Ishikawa (cell line): ENCODE measurements at regions not wholly inside any gene's neighbourhood (a gene's known extent, or its start where the extent isn't known, plus 50 kb on each side); places are given as distances from the start of the nearest gene placed in this dataset.

Experiments
- CEBPB ChIP-seq: IDR thresholded peaks from 2 replicates; pipeline ENCODE4 v1.6.1; 2012
- CREB1 ChIP-seq: IDR thresholded peaks from 2 replicates; pipeline ENCODE4 v1.6.1; 2012; ENCODE audit warnings: low read depth
- EGR1 ChIP-seq: IDR thresholded peaks from 2 replicates; pipeline ENCODE4 v1.6.1; 2012
- EP300 ChIP-seq: IDR thresholded peaks from 2 replicates; pipeline ENCODE4 v1.6.1; 2012; ENCODE audit warnings: borderline replicate concordance
- FOXM1 ChIP-seq: IDR thresholded peaks from 2 replicates; pipeline ENCODE4 v1.6.1; 2012; ENCODE audit warnings: low read depth, borderline replicate concordance
- NFIC ChIP-seq: IDR thresholded peaks from 2 replicates; pipeline ENCODE4 v1.6.1; 2012
- RAD21 ChIP-seq: IDR thresholded peaks from 2 replicates; pipeline ENCODE4 v1.6.1; 2012; ENCODE audit warnings: low read depth
- TAF1 ChIP-seq: IDR thresholded peaks from 2 replicates; pipeline ENCODE4 v1.6.1; 2012; ENCODE audit warnings: low read depth, mild to moderate bottlenecking
- TCF12 ChIP-seq: IDR thresholded peaks from 2 replicates; pipeline ENCODE4 v1.6.1; 2012; ENCODE audit warnings: low read depth
- TEAD4 ChIP-seq: IDR thresholded peaks from 2 replicates; pipeline ENCODE4 v1.6.1; 2012
- YY1 ChIP-seq: IDR thresholded peaks from 2 replicates; pipeline ENCODE4 v1.6.1; 2012; ENCODE audit warnings: low read depth
- ZBTB7A ChIP-seq: IDR thresholded peaks from 2 replicates; pipeline ENCODE4 v1.6.1; 2012; ENCODE audit warnings: low read depth
- TF ChIP-seq, protein P1 (sequence below): IDR thresholded peaks from 2 replicates; pipeline ENCODE4 v1.6.1; 2012
- TF ChIP-seq, protein P2 (sequence below): IDR thresholded peaks from 2 replicates; pipeline ENCODE4 v1.6.1; 2012
- TF ChIP-seq, protein P3 (sequence below): IDR thresholded peaks from 2 replicates; pipeline ENCODE4 v1.6.1; 2012; ENCODE audit warnings: low read depth, mild to moderate bottlenecking

DNA sequence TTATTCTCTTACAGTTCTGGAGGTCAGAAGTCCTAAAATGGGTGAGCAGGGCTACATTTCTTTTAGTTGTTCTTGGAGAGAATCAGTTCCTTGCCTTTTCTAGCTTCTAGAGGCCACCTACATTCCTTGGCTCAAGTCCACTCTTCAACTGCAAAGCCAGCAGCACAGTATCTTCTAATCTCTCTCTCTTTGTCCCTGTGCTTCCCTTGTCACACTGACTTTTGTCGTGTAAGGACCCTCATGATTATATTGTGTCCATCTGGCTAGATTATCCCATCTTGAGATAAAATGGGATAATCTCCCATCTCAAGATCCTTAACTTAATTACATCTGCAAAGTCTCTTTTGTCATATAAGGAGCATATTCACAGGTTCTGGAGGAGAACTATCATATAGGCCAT is 359.0 kb downstream of the ADRA2A start:
- TF ChIP-seq TCF12 (no peak), CREB1 (no peak), ZBTB7A (no peak), NFIC (no peak), EP300 (no peak), TEAD4 (no peak), YY1 (no peak), TAF1 (no peak), FOXM1 (no peak), RAD21 (no peak), EGR1 (no peak), CEBPB (no peak)
- TF ChIP-seq, protein P1, sequence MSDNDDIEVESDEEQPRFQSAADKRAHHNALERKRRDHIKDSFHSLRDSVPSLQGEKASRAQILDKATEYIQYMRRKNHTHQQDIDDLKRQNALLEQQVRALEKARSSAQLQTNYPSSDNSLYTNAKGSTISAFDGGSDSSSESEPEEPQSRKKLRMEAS = no peak
- TF ChIP-seq, protein P2, sequence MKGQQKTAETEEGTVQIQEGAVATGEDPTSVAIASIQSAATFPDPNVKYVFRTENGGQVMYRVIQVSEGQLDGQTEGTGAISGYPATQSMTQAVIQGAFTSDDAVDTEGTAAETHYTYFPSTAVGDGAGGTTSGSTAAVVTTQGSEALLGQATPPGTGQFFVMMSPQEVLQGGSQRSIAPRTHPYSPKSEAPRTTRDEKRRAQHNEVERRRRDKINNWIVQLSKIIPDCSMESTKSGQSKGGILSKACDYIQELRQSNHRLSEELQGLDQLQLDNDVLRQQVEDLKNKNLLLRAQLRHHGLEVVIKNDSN = no peak
- TF ChIP-seq, protein P3, sequence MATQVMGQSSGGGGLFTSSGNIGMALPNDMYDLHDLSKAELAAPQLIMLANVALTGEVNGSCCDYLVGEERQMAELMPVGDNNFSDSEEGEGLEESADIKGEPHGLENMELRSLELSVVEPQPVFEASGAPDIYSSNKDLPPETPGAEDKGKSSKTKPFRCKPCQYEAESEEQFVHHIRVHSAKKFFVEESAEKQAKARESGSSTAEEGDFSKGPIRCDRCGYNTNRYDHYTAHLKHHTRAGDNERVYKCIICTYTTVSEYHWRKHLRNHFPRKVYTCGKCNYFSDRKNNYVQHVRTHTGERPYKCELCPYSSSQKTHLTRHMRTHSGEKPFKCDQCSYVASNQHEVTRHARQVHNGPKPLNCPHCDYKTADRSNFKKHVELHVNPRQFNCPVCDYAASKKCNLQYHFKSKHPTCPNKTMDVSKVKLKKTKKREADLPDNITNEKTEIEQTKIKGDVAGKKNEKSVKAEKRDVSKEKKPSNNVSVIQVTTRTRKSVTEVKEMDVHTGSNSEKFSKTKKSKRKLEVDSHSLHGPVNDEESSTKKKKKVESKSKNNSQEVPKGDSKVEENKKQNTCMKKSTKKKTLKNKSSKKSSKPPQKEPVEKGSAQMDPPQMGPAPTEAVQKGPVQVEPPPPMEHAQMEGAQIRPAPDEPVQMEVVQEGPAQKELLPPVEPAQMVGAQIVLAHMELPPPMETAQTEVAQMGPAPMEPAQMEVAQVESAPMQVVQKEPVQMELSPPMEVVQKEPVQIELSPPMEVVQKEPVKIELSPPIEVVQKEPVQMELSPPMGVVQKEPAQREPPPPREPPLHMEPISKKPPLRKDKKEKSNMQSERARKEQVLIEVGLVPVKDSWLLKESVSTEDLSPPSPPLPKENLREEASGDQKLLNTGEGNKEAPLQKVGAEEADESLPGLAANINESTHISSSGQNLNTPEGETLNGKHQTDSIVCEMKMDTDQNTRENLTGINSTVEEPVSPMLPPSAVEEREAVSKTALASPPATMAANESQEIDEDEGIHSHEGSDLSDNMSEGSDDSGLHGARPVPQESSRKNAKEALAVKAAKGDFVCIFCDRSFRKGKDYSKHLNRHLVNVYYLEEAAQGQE = no peak

DNA sequence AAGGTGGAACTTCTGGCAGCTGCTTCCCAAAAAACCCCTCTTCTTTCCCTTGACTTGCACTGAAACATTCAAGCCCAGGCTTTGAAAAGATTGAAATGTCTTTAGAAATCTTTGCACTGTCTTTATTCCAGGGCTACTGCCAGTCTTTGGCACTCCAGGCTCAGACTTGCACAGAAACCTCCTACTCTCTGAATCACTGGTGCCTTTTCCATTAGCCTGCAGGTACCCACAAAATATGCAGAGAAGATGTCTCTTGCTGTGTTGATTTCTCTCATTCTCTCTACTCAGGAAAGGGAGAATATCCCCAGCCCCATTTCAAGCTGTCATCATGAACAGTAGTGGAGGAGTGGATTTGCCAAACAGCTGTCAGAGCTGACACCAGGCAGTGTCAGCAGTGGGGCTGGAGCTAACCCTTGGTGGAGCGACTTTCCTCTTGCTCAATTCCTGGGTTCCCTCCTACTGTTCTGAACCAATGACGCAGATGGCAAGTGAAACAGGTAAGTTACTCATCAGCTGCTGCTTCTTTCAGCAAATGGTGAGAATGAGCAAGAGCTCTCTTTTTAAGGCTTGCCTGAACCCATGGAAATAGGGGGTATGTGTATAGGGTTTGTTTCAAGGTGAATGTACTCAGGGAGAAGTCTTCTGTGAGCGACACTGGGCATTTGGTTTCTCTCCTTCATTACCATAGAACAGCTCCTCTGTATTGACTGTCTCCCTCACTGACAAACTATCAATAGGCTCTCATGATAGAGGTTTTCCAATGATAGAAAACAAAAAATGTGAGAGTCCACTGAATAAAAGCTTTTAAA is 362.4 kb downstream of the ADRA2A start:
- TF ChIP-seq EGR1 (no peak), FOXM1 (no peak), CEBPB (no peak), CREB1 (no peak), RAD21 (no peak), TEAD4 (no peak), TCF12 (no peak), ZBTB7A (no peak), YY1 (no peak)
- TF ChIP-seq, protein P2 = no peak
- TF ChIP-seq, protein P1 = no peak

DNA sequence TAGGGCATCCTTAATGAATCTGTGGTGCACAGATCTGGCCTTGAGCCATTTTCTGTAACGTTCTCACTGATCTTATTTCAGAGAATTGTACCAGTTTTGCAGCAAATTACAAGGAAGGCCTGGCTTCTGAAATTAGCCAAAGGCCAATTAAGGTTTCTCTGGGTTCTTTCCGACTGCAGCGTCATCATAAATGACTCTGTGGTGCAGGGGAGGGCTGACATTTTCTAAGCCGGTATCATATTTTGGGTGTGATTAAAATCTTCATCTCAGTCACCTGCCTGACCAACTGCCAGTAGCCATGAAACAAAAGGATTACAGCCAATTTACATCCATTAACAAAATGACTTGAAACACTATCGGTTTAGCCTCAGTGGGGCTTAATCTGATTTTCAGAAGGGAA is 363.7 kb downstream of the ADRA2A start:
- TF ChIP-seq CEBPB = no peak
- no peak for TF ChIP-seq EP300
- no peak for TF ChIP-seq NFIC
- TF ChIP-seq, protein P1 = no peak
- no peak for TF ChIP-seq FOXM1
- no peak for TF ChIP-seq EGR1
- no peak for TF ChIP-seq TCF12
- TF ChIP-seq, protein P3 = no peak
- no peak for TF ChIP-seq TAF1
- TF ChIP-seq RAD21 = no peak

DNA sequence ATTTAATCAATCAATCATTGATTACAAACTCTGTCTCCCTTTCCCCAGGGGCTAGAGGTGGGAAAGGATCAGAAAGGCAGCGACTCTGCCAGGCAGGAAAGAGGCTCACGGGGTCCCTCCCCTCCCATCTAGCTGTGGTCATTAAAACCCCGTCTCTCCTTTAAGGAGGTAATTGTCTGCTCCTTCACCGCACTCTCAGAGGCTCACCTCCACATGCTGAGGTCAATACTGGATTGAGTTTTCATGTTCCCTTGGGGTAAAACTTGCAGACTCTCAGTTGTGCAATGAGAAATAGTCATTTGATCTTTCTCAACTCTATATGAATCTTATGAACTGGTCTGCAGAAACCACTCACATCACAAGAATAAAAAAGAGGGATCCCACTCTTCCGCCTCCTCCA is 368.8 kb downstream of the ADRA2A start:
- TF ChIP-seq, protein P2 = no peak
- TF ChIP-seq, protein P1 = no peak
- TF ChIP-seq YY1 = no peak
- TF ChIP-seq NFIC = no peak
- TF ChIP-seq, protein P3 = no peak
- no peak for TF ChIP-seq RAD21
- no peak for TF ChIP-seq EGR1
- TF ChIP-seq CREB1 = no peak
- no peak for TF ChIP-seq TAF1
- TF ChIP-seq CEBPB = no peak
